Thyroid gland (tissue), 4 donors: ENCODE measurements at regions not wholly inside any gene's neighbourhood (a gene's known extent, or its start where the extent isn't known, plus 50 kb on each side); places are given as distances from the start of the nearest gene placed in this dataset.

Source experiments
- CTCF ChIP-seq, 6 experiments: fragments of 200-600 bp in 3 of 6; fragments of 450-650 bp in 3 of 6; sonication (generic) in 3 of 6; IDR thresholded peaks; one replicate each; pipeline ENCODE4 v1.5.1; 2016 to 2019; ENCODE audit warnings: antibody characterized with exemption in 6 of 6, mild to moderate bottlenecking in 2 of 6, inconsistent platforms in 1 of 6, moderate library complexity in 1 of 6
- POLR2A ChIP-seq, 2 donors: fragments of 450-650 bp; IDR thresholded peaks; one replicate each; pipeline ENCODE4 v1.6.1; 2017; ENCODE audit warnings: antibody characterized with exemption in 2 of 2, mild to moderate bottlenecking in 2 of 2, moderate library complexity in 1 of 2

- TF ChIP-seq CTCF (IDR thresholded peaks at IDR 0.05) (no peak), POLR2A (IDR thresholded peaks at IDR 0.05) (no peak)
These were observed 513.5 kb upstream of the JARID2 start for GRCh38 chr6:14732226-14732843.
